Osteocyte (in vitro differentiated cells): ENCODE measurements at regions not wholly inside any gene's neighbourhood (a gene's known extent, or its start where the extent isn't known, plus 50 kb on each side); places are given as distances from the start of the nearest gene placed in this dataset.

Experiments used
- DNase-seq: peaks from one replicate; pipeline ENCODE4 v3.0.0; 2021; ENCODE audit warnings: mixed read lengths; ENCODE audit not compliant: unreplicated experiment; ENCODE audit errors: extremely low spot score
- H3K27ac Mint-ChIP-seq: one replicate; pipeline ENCODE4 v1.8.0; 2021; ENCODE audit warnings: mild to moderate bottlenecking, mixed read lengths; ENCODE audit not compliant: unreplicated experiment
- H3K27me3 Mint-ChIP-seq: one replicate; pipeline ENCODE4 v1.8.0; 2021; ENCODE audit warnings: mixed read lengths; ENCODE audit not compliant: unreplicated experiment
- H3K36me3 Mint-ChIP-seq: one replicate; pipeline ENCODE4 v1.8.0; 2021; ENCODE audit warnings: mixed read lengths; ENCODE audit not compliant: unreplicated experiment
- H3K4me1 Mint-ChIP-seq: one replicate; pipeline ENCODE4 v1.8.0; 2021; ENCODE audit warnings: mixed read lengths; ENCODE audit not compliant: unreplicated experiment
- H3K4me3 Mint-ChIP-seq: one replicate; pipeline ENCODE4 v1.8.0; 2021; ENCODE audit warnings: mild to moderate bottlenecking, moderate library complexity, mixed read lengths; ENCODE audit not compliant: unreplicated experiment
- H3K9me3 Mint-ChIP-seq: one replicate; pipeline ENCODE4 v1.8.0; 2021; ENCODE audit warnings: mixed read lengths; ENCODE audit not compliant: unreplicated experiment
- CTCF ChIP-seq: fragments of 200-600 bp; sonication (generic); IDR thresholded peaks from 2 replicates; pipeline ENCODE4 v1.5.0; 2021; ENCODE audit warnings: antibody characterized with exemption, mild to moderate bottlenecking, moderate library complexity

GRCh38 chr10:89829262-89829886 lies 128.0 kb downstream of the KIF20B start:
- no peaks in the 10 kb centered on the region for H3K36me3 Mint-ChIP-seq
- peaks cover 4% of the 10 kb centered on the region for H3K9me3 Mint-ChIP-seq
- no peaks in the 10 kb centered on the region for H3K4me1 Mint-ChIP-seq
- peaks cover 37% of the 10 kb centered on the region for H3K27me3 Mint-ChIP-seq
- no peak overlapping the region for H3K4me3 Mint-ChIP-seq
- no peak for TF ChIP-seq CTCF
- H3K27ac Mint-ChIP-seq, result no peak overlapping the region
- DNase-seq, result no peak

- TF ChIP-seq CTCF, result no peak
- H3K4me3 Mint-ChIP-seq, result no peak overlapping the region
- H3K4me1 Mint-ChIP-seq, result no peaks in the 10 kb centered on the region
- DNase-seq, result no peak
- no peaks in the 10 kb centered on the region for H3K36me3 Mint-ChIP-seq
- peaks cover 32% of the 10 kb centered on the region for H3K27me3 Mint-ChIP-seq
- no peak overlapping the region for H3K27ac Mint-ChIP-seq
- H3K9me3 Mint-ChIP-seq, result peaks cover 4% of the 10 kb centered on the region
These were observed 128.5 kb downstream of the KIF20B start for GRCh38 chr10:89829887-89830269.

GRCh38 chr10:89830624-89831023 lies 129.2 kb downstream of the KIF20B start:
- H3K36me3 Mint-ChIP-seq, result no peaks in the 10 kb centered on the region
- H3K4me3 Mint-ChIP-seq, result no peak overlapping the region
- H3K27me3 Mint-ChIP-seq, result peaks cover 27% of the 10 kb centered on the region
- TF ChIP-seq CTCF, result no peak
- peaks cover 4% of the 10 kb centered on the region for H3K9me3 Mint-ChIP-seq
- DNase-seq, result no peak
- H3K4me1 Mint-ChIP-seq, result no peaks in the 10 kb centered on the region
- no peak overlapping the region for H3K27ac Mint-ChIP-seq

- Mint-ChIP-seq H3K36me3 (no peaks in the 10 kb centered on the region), H3K9me3 (peaks cover 10% of the 10 kb centered on the region), H3K4me1 (no peaks in the 10 kb centered on the region), H3K27ac (no peak overlapping the region), H3K4me3 (no peak overlapping the region), H3K27me3 (peaks cover 11% of the 10 kb centered on the region)
- no peak for TF ChIP-seq CTCF
- no peak for DNase-seq
These were observed 135.4 kb downstream of the KIF20B start for GRCh38 chr10:89836840-89837164.

GRCh38 chr10:89837165-89838043 lies 136.0 kb downstream of the KIF20B start:
- Mint-ChIP-seq H3K9me3 (peaks cover 10% of the 10 kb centered on the region), H3K4me1 (no peaks in the 10 kb centered on the region), H3K27ac (no peak overlapping the region), H3K4me3 (no peak overlapping the region), H3K36me3 (no peaks in the 10 kb centered on the region), H3K27me3 (peaks cover 10% of the 10 kb centered on the region)
- no peak for DNase-seq
- no peak for TF ChIP-seq CTCF
